ENCODE measurements at regions not wholly inside any gene's neighbourhood (a gene's known extent, or its start where the extent isn't known, plus 50 kb on each side); places are given as distances from the start of the nearest gene placed in this dataset.

GRCh38 chr10:131444862-131445461 is 133.4 kb upstream of the TCERG1L start:
- DNase-seq (ENCODE audit: low spot score in 2 of 2), result no peak
- peaks cover 0 to 45% of the 10 kb centered on the region in 2 donors for H3K27me3 ChIP-seq
- H3K4me1 ChIP-seq, result no peaks in the 10 kb centered on the region
- intact Hi-C loops (cut with DNase I; ENCODE audit: low total_unique reads), result no loop called here
- no peak overlapping the region for H3K4me3 ChIP-seq
- H3K27ac ChIP-seq, result no peak overlapping the region
- no peaks in the 10 kb centered on the region for H3K9me3 ChIP-seq
- H3K36me3 ChIP-seq, result no peaks in the 10 kb centered on the region
- TF ChIP-seq POLR2A (IDR thresholded peaks at IDR 0.05) (no peak), CTCF (IDR thresholded peaks at IDR 0.05) (no peak), POLR2AphosphoS5 (IDR thresholded peaks at IDR 0.05) (no peak)

GRCh38 chr10:131445623-131446022 is 134.1 kb upstream of the TCERG1L start:
- intact Hi-C loops (cut with DNase I; ENCODE audit: low total_unique reads), result no loop called here
- H3K27me3 ChIP-seq, result peaks cover 0 to 38% of the 10 kb centered on the region in 2 donors
- no peak for DNase-seq (ENCODE audit: low spot score in 2 of 2)
- H3K4me1 ChIP-seq, result no peaks in the 10 kb centered on the region
- no peak overlapping the region for H3K27ac ChIP-seq
- no peak overlapping the region for H3K4me3 ChIP-seq
- no peak for TF ChIP-seq POLR2A (IDR thresholded peaks at IDR 0.05)
- no peak for TF ChIP-seq CTCF (IDR thresholded peaks at IDR 0.05)
- no peak for TF ChIP-seq POLR2AphosphoS5 (IDR thresholded peaks at IDR 0.05)
- H3K9me3 ChIP-seq, result no peaks in the 10 kb centered on the region
- H3K36me3 ChIP-seq, result no peaks in the 10 kb centered on the region

GRCh38 chr10:131446171-131446570 is 134.7 kb upstream of the TCERG1L start:
- no peak for DNase-seq (ENCODE audit: low spot score in 2 of 2)
- intact Hi-C loops (cut with DNase I; ENCODE audit: low total_unique reads), result no loop called here
- Histone ChIP-seq H3K4me1 (no peaks in the 10 kb centered on the region), H3K9me3 (no peaks in the 10 kb centered on the region), H3K36me3 (no peaks in the 10 kb centered on the region), H3K27ac (no peak overlapping the region), H3K27me3 (peaks cover 0 to 33% of the 10 kb centered on the region in 2 donors), H3K4me3 (no peak overlapping the region)
- TF ChIP-seq CTCF (IDR thresholded peaks at IDR 0.05) (no peak), POLR2A (IDR thresholded peaks at IDR 0.05) (no peak), POLR2AphosphoS5 (IDR thresholded peaks at IDR 0.05) (no peak)

GRCh38 chr10:131448171-131448570 is 136.7 kb upstream of the TCERG1L start:
- Histone ChIP-seq H3K36me3 (no peaks in the 10 kb centered on the region), H3K4me1 (no peaks in the 10 kb centered on the region), H3K9me3 (no peaks in the 10 kb centered on the region), H3K27ac (no peak overlapping the region), H3K27me3 (peaks cover 0 to 37% of the 10 kb centered on the region in 2 donors), H3K4me3 (no peak overlapping the region)
- DNase-seq (ENCODE audit: low spot score in 2 of 2), result no peak
- TF ChIP-seq CTCF (IDR thresholded peaks at IDR 0.05) (no peak), POLR2A (IDR thresholded peaks at IDR 0.05) (no peak), POLR2AphosphoS5 (IDR thresholded peaks at IDR 0.05) (no peak)
- intact Hi-C loops (cut with DNase I; ENCODE audit: low total_unique reads), result no loop called here

GRCh38 chr10:131448883-131449282 is 137.4 kb upstream of the TCERG1L start:
- Histone ChIP-seq H3K27ac (no peak overlapping the region), H3K4me3 (no peak overlapping the region), H3K36me3 (no peaks in the 10 kb centered on the region), H3K27me3 (peaks cover 0 to 37% of the 10 kb centered on the region in 2 donors), H3K9me3 (no peaks in the 10 kb centered on the region), H3K4me1 (no peaks in the 10 kb centered on the region)
- TF ChIP-seq CTCF (IDR thresholded peaks at IDR 0.05), result no peak
- no peak for TF ChIP-seq POLR2AphosphoS5 (IDR thresholded peaks at IDR 0.05)
- intact Hi-C loops (cut with DNase I; ENCODE audit: low total_unique reads), result no loop called here
- DNase-seq (ENCODE audit: low spot score in 2 of 2), result peak in 1 of 2 donors; percentile 30
